SU-DHL-6 (cell line): ENCODE measurements at regions not wholly inside any gene's neighbourhood (a gene's known extent, or its start where the extent isn't known, plus 50 kb on each side); places are given as distances from the start of the nearest gene placed in this dataset.

Source experiments
- H2AFZ ChIP-seq: fragments of 200-600 bp; sonication (generic); 2 replicates; pipeline ENCODE4 v1.6.1; 2014; ENCODE audit warnings: low read depth, mild to moderate bottlenecking, moderate library complexity, mixed read lengths, antibody characterized with exemption, low read length; ENCODE audit not compliant: severe bottlenecking
- H3F3A ChIP-seq: fragments of 200-600 bp; shearing (Covaris generic); 2 replicates; pipeline ENCODE4 v1.6.0; 2016; ENCODE audit warnings: antibody characterized with exemption, mild to moderate bottlenecking; ENCODE audit not compliant: insufficient read depth
- H3K27ac ChIP-seq: fragments of 200-600 bp; sonication (generic); 2 replicates; pipeline ENCODE4 v1.5.1; 2016; ENCODE audit warnings: low read depth, mild to moderate bottlenecking, low read length, moderate library complexity, mixed read lengths
- H3K27me3 ChIP-seq: fragments of 200-600 bp; sonication (generic), shearing (Covaris generic); 2 replicates; pipeline ENCODE4 v1.6.0; 2014; ENCODE audit warnings: mild to moderate bottlenecking, low read length
- H3K36me3 ChIP-seq: fragments of 200-600 bp; sonication (generic); 2 replicates; pipeline ENCODE4 v1.6.1; 2014; ENCODE audit warnings: mild to moderate bottlenecking, low read length, mixed read lengths
- H3K4me2 ChIP-seq: fragments of 300-600, 200-600 bp; shearing (Covaris generic), sonication (generic); 2 replicates; pipeline ENCODE4 v1.6.0; 2014; ENCODE audit warnings: low read length, low read depth, mild to moderate bottlenecking; ENCODE audit not compliant: poor library complexity, severe bottlenecking
- H3K4me3 ChIP-seq: fragments of 200-600 bp; sonication (generic); 2 replicates; pipeline ENCODE4 v1.5.1; 2014; ENCODE audit warnings: antibody characterized with exemption, low read length, mild to moderate bottlenecking, mixed read lengths; ENCODE audit not compliant: insufficient read depth, poor library complexity, severe bottlenecking
- H3K79me2 ChIP-seq: fragments of 200-600 bp; sonication (generic); 2 replicates; pipeline ENCODE4 v1.6.1; 2014; ENCODE audit warnings: mild to moderate bottlenecking, low read length, moderate library complexity; ENCODE audit not compliant: insufficient read depth
- H3K9ac ChIP-seq: fragments of 200-600 bp; sonication (generic); 2 replicates; pipeline ENCODE4 v1.7.0; 2014; ENCODE audit warnings: mild to moderate bottlenecking, low read length
- H3K9me2 ChIP-seq: fragments of 200-600 bp; sonication (generic); replicated peaks from 2 replicates; pipeline ENCODE4 v1.6.1; 2014; ENCODE audit warnings: low read length; ENCODE audit not compliant: insufficient read depth
- H3K9me3 ChIP-seq: fragments of 200-600 bp; sonication (generic); 2 replicates; pipeline ENCODE4 v1.6.1; 2014; ENCODE audit warnings: low read length, mixed read lengths; ENCODE audit not compliant: insufficient read depth
- H4K20me1 ChIP-seq: fragments of 200-600 bp; sonication (generic); 2 replicates; pipeline ENCODE4 v1.6.1; 2014; ENCODE audit warnings: low read depth, mild to moderate bottlenecking, antibody characterized with exemption, low read length, moderate library complexity, mixed read lengths
- EZH2phosphoT487 ChIP-seq: fragments of 200-600 bp; sonication (generic), shearing (Covaris generic); conservative IDR thresholded peaks from 2 replicates; pipeline ENCODE4 v1.6.1; 2018; ENCODE audit warnings: mild to moderate bottlenecking, antibody characterized with exemption, low read length, moderate library complexity, mixed read lengths
- TF ChIP-seq, protein P1 (sequence below): fragments of 200-600 bp; sonication (generic); IDR thresholded peaks from one replicate; pipeline ENCODE4 v1.5.1; 2017; ENCODE audit warnings: antibody characterized with exemption, mild to moderate bottlenecking, low read length, moderate library complexity; ENCODE audit not compliant: insufficient read depth, poor library complexity, severe bottlenecking

- H3K9me3 ChIP-seq, result no peaks in the 10 kb centered on the region
- no peak overlapping the region for H3K4me2 ChIP-seq
- no peak overlapping the region for H3K9ac ChIP-seq
- TF ChIP-seq, protein P1, sequence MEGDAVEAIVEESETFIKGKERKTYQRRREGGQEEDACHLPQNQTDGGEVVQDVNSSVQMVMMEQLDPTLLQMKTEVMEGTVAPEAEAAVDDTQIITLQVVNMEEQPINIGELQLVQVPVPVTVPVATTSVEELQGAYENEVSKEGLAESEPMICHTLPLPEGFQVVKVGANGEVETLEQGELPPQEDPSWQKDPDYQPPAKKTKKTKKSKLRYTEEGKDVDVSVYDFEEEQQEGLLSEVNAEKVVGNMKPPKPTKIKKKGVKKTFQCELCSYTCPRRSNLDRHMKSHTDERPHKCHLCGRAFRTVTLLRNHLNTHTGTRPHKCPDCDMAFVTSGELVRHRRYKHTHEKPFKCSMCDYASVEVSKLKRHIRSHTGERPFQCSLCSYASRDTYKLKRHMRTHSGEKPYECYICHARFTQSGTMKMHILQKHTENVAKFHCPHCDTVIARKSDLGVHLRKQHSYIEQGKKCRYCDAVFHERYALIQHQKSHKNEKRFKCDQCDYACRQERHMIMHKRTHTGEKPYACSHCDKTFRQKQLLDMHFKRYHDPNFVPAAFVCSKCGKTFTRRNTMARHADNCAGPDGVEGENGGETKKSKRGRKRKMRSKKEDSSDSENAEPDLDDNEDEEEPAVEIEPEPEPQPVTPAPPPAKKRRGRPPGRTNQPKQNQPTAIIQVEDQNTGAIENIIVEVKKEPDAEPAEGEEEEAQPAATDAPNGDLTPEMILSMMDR, result no peak
- no peak for TF ChIP-seq EZH2phosphoT487
- H4K20me1 ChIP-seq, result no peaks in the 10 kb centered on the region
- H3K27me3 ChIP-seq, result no peaks in the 10 kb centered on the region
- H3K27ac ChIP-seq, result no peak overlapping the region
- no peaks in the 10 kb centered on the region for H3F3A ChIP-seq
- H2AFZ ChIP-seq, result no peak overlapping the region
- H3K79me2 ChIP-seq, result no peaks in the 10 kb centered on the region
- no peaks in the 10 kb centered on the region for H3K36me3 ChIP-seq
- H3K4me3 ChIP-seq, result no peak overlapping the region
- no peaks in the 10 kb centered on the region for H3K9me2 ChIP-seq
Observed at GRCh38 chr5:107320376-107320775, 350.4 kb downstream of the EFNA5 start.

- Histone ChIP-seq H3K79me2 (no peaks in the 10 kb centered on the region), H3K9ac (no peak overlapping the region), H3K27ac (no peak overlapping the region), H3K4me3 (no peak overlapping the region), H3K9me3 (no peaks in the 10 kb centered on the region), H3K36me3 (no peaks in the 10 kb centered on the region), H3K4me2 (no peak overlapping the region), H3K27me3 (no peaks in the 10 kb centered on the region), H3F3A (no peaks in the 10 kb centered on the region), H2AFZ (no peak overlapping the region), H3K9me2 (no peaks in the 10 kb centered on the region), H4K20me1 (no peaks in the 10 kb centered on the region)
- TF ChIP-seq, protein P1, result no peak
- no peak for TF ChIP-seq EZH2phosphoT487
Observed at GRCh38 chr5:107319901-107320300, 350.8 kb downstream of the EFNA5 start.

DNA sequence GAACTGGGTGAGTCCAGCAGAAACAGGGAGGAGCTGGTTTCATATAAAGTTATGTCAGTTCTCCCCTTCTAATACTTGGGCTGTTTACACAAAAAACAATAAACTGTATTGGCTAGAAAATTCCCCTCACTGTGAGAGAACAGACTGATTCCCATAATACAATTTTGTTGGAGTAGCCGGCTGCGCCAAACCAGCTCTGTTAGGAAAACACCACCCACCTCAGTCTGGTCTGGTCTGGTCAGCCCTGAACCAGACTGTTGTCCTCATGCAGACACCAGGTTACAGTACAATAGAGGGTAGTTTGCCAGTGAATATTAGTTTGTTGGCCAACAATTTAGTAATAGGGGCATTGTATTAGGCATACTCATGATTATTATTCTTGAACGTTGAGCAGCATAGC lies 356.4 kb downstream of the EFNA5 start:
- no peak overlapping the region for H3K9ac ChIP-seq

More for the DNA sequence above, 356.4 kb downstream of the EFNA5 start:
- Histone ChIP-seq H4K20me1 (no peaks in the 10 kb centered on the region), H3K9me3 (no peaks in the 10 kb centered on the region), H3K4me2 (no peak overlapping the region), H2AFZ (no peak overlapping the region), H3K27ac (no peak overlapping the region), H3K79me2 (no peaks in the 10 kb centered on the region), H3K27me3 (no peaks in the 10 kb centered on the region), H3F3A (no peaks in the 10 kb centered on the region), H3K36me3 (no peaks in the 10 kb centered on the region), H3K9me2 (no peaks in the 10 kb centered on the region), H3K4me3 (no peak overlapping the region)
- TF ChIP-seq EZH2phosphoT487, result no peak
- TF ChIP-seq, protein P1, result no peak
